Erythroblast (primary cell): ENCODE measurements at regions not wholly inside any gene's neighbourhood (a gene's known extent, or its start where the extent isn't known, plus 50 kb on each side); places are given as distances from the start of the nearest gene placed in this dataset.

Experiments used
- GATA1 ChIP-seq: IDR thresholded peaks from 2 replicates; pipeline ENCODE4 v1.6.1; 2011; ENCODE audit warnings: low read depth, mild to moderate bottlenecking, control low read depth, low read length, moderate library complexity
- POLR2A ChIP-seq: IDR thresholded peaks from 2 replicates; pipeline ENCODE4 v1.6.1; 2011; ENCODE audit warnings: mild to moderate bottlenecking, low read length

- TF ChIP-seq POLR2A (no peak), GATA1 (no peak)
Measured at GRCh38 chr6:168244961-168245551, 74.5 kb downstream of the DACT2 start.
